HepG2 (cell line): ENCODE measurements at regions not wholly inside any gene's neighbourhood (a gene's known extent, or its start where the extent isn't known, plus 50 kb on each side); places are given as distances from the start of the nearest gene placed in this dataset.

Source experiments
- ATAC-seq: fragments of 200-7000 bp; cut with Tn5 transposase; 3 replicates; pipeline ENCODE4 v1.9.1; 2020; ENCODE audit warnings: mild to moderate bottlenecking, moderate library complexity
- BruUV-seq: library from RNA; stranded (reverse); fragments of 400-500 nt; replicated peaks from 2 replicates; lab custom pipeline; 2021; lab: Mats Ljungman, UMichigan
- CTCF ChIA-PET: fragments of 300-600 bp; formaldehyde crosslinking; extraction: SDS; loops from one replicate; lab custom pipeline; 2021; ENCODE audit warnings: low total read pairs, inconsistent platforms, low intra/inter-chr PET ratio; lab: Yijun Ruan, JAX
- POLR2A ChIA-PET: fragments of 350-600 bp; sonication (Branson Sonifier 250); formaldehyde crosslinking; loops from one replicate; lab custom pipeline; 2020; ENCODE audit warnings: antibody characterized with exemption, inconsistent platforms; lab: Yijun Ruan, JAX
- DNase-seq: peaks from one replicate; pipeline ENCODE4 v3.0.0-alpha.2; 2015; ENCODE audit warnings: low spot score
- FAIRE-seq: peaks from 3 replicates; lab custom pipeline; 2011; peaks lifted over from hg19 to GRCh38; lab: Jason Lieb, UNC
- H2AFZ ChIP-seq: one replicate; pipeline ENCODE4 v1.6.1; 2011; ENCODE audit warnings: low read length, inconsistent platforms
- H3K27ac ChIP-seq: fragments of 300-600 bp; 3 replicates; pipeline ENCODE4 v1.8.0; 2011; ENCODE audit warnings: mixed run types, mild to moderate bottlenecking, mixed read lengths, low read length, inconsistent platforms; ENCODE audit not compliant: insufficient read depth; ENCODE audit errors: extremely low read length
- H3K27me3 ChIP-seq, 2 experiments: fragments of 200-600 bp in 1 of 2; 2 replicates in 1 of 2; 3 replicates in 1 of 2; pipeline versions ENCODE4 v1.6.0 to v1.8.0; 2011; ENCODE audit warnings: low read length in 2 of 2, mild to moderate bottlenecking in 2 of 2, moderate library complexity in 2 of 2, inconsistent platforms in 1 of 2; ENCODE audit not compliant: insufficient read depth in 2 of 2, control insufficient read depth in 1 of 2
- H3K36me3 ChIP-seq, 2 experiments: fragments of 200-600 bp in 1 of 2; replicated peaks in 1 of 2; 2 replicates in 1 of 2; 3 replicates in 1 of 2; pipeline versions ENCODE4 v1.5.1 to v1.8.0; 2011; ENCODE audit warnings: low read length in 2 of 2, inconsistent platforms in 1 of 2; ENCODE audit not compliant: insufficient read depth in 2 of 2, control insufficient read depth in 1 of 2
- H3K4me1 ChIP-seq: 2 replicates; pipeline ENCODE4 v1.5.1; 2012; ENCODE audit warnings: low read length, inconsistent platforms; ENCODE audit not compliant: insufficient read depth
- H3K4me2 ChIP-seq: 2 replicates; pipeline ENCODE4 v1.6.0; 2011; ENCODE audit warnings: low read depth, low read length, inconsistent platforms
- H3K4me3 ChIP-seq, 3 experiments: fragments of 200-600 bp in 1 of 3; sonication (generic), shearing (Covaris generic) in 1 of 3; replicated peaks in 1 of 3; 2 replicates each; pipeline ENCODE4 v1.5.1; 2011 to 2016; ENCODE audit warnings: low read length in 3 of 3, inconsistent platforms in 2 of 3, low read depth in 2 of 3, mild to moderate bottlenecking in 2 of 3, control low read depth in 1 of 3, mixed read lengths in 1 of 3; ENCODE audit not compliant: insufficient read depth in 1 of 3
- H3K79me2 ChIP-seq: one replicate; pipeline ENCODE4 v1.6.1; 2011; ENCODE audit warnings: low read length, inconsistent platforms; ENCODE audit not compliant: insufficient read depth
- H3K9ac ChIP-seq: 2 replicates; pipeline ENCODE4 v1.6.0; 2011; ENCODE audit warnings: mild to moderate bottlenecking, low read depth, low read length, inconsistent platforms; ENCODE audit not compliant: insufficient read depth
- H3K9me3 ChIP-seq: 2 replicates; pipeline ENCODE4 v1.5.1; 2012; ENCODE audit warnings: mild to moderate bottlenecking, low read length
- H4K20me1 ChIP-seq: 2 replicates; pipeline ENCODE4 v1.6.0; 2011; ENCODE audit warnings: inconsistent platforms, mild to moderate bottlenecking, low read length, moderate library complexity; ENCODE audit not compliant: insufficient read depth
- CENPT ChIP-seq: sonication (generic); formaldehyde crosslinking; IDR thresholded peaks from 2 replicates; pipeline ENCODE4 v1.8.0; 2022; ENCODE audit warnings: low read depth, mild to moderate bottlenecking, moderate library complexity, missing genetic modification reagents
- MED8 ChIP-seq: sonication (generic); formaldehyde crosslinking; IDR thresholded peaks from 2 replicates; pipeline ENCODE4 v1.8.1; 2023; ENCODE audit warnings: mild to moderate bottlenecking, missing genetic modification reagents; ENCODE audit not compliant: insufficient replicate concordance
- PRDM15 ChIP-seq: sonication (generic); formaldehyde crosslinking; IDR thresholded peaks from 2 replicates; pipeline ENCODE4 v1.4.0; 2020; ENCODE audit warnings: missing genetic modification reagents
- REPIN1 ChIP-seq: sonication (generic); formaldehyde crosslinking; IDR thresholded peaks from 2 replicates; pipeline ENCODE4 v1.8.0; 2022; ENCODE audit warnings: missing genetic modification reagents, low read depth, mild to moderate bottlenecking, borderline replicate concordance
- RNF219 ChIP-seq: sonication (generic); formaldehyde crosslinking; IDR thresholded peaks from 2 replicates; pipeline ENCODE4 v1.5.0; 2020; ENCODE audit warnings: mild to moderate bottlenecking, missing genetic modification reagents
- RORA ChIP-seq: sonication (generic); formaldehyde crosslinking; IDR thresholded peaks from 2 replicates; pipeline ENCODE4 v1.5.0; 2020; ENCODE audit warnings: mild to moderate bottlenecking, missing genetic modification reagents, moderate library complexity
- TCF12 ChIP-seq, 2 experiments: fragments of 450-650 bp in 1 of 2; sonication (generic) in 1 of 2; formaldehyde crosslinking in 1 of 2; IDR thresholded peaks; 2 replicates each; pipeline versions ENCODE4 v1.6.1 to v1.8.0; 2017 to 2022; ENCODE audit warnings: antibody characterized with exemption in 1 of 2, mild to moderate bottlenecking in 1 of 2, missing genetic modification reagents in 1 of 2, moderate library complexity in 1 of 2
- TP53 ChIP-seq: sonication (generic); formaldehyde crosslinking; conservative IDR thresholded peaks from 2 replicates; pipeline ENCODE4 v1.4.0; 2020; ENCODE audit warnings: missing genetic modification reagents
- YEATS2 ChIP-seq: sonication (generic); formaldehyde crosslinking; IDR thresholded peaks from 2 replicates; pipeline ENCODE4 v1.4.0; 2020; ENCODE audit warnings: missing genetic modification reagents, borderline replicate concordance
- ZNF576 ChIP-seq: sonication (generic); formaldehyde crosslinking; IDR thresholded peaks from 2 replicates; pipeline ENCODE4 v1.4.0; 2020; ENCODE audit warnings: mild to moderate bottlenecking, missing genetic modification reagents
- WGBS: methylation state at CpG from one replicate; pipeline ENCODE4 v1.1.6; 2017; ENCODE audit warnings: low lambda C conversion rate; 5-methylcytosine and 5-hydroxymethylcytosine counted together
- in situ Hi-C: cut with HindIII; loops from 2 replicates; pipeline ENCODE4 v1.10.0; 2017; ENCODE audit warnings: low pct_unique_long_range_greater_than_20kb; ENCODE audit not compliant: extremely low pct_ligation_motif_present
- intact Hi-C: fragments of 100-400 bp; cut with micrococcal nuclease; formaldehyde crosslinking; loops from one replicate; pipeline ENCODE4 v1.10.0; 2022; ENCODE audit not compliant: unreplicated experiment

GRCh38 chr6:82611751-82612150 lies 248.1 kb downstream of the TPBG start:
- Histone ChIP-seq H3K9me3 (no peaks in the 10 kb centered on the region), H3K79me2 (no peaks in the 10 kb centered on the region), H3K36me3 (no peaks in the 10 kb centered on the region), H3K4me2 (no peak overlapping the region), H3K9ac (no peak overlapping the region), H4K20me1 (no peaks in the 10 kb centered on the region), H3K27me3 (no peaks in the 10 kb centered on the region), H2AFZ (no peak overlapping the region), H3K4me3 (no peak overlapping the region), H3K27ac (no peak overlapping the region), H3K4me1 (no peaks in the 10 kb centered on the region)
- intact Hi-C loops, result no loop called here
- WGBS, result 0% methylated on average over 1 of the region's 1 CpG
- ChIA-PET CTCF (no interaction called here), POLR2A (no interaction called here)
- no peak for DNase-seq
- in situ Hi-C loops, result no loop called here
- TF ChIP-seq MED8, result no peak
- no peak for TF ChIP-seq CENPT (CRISPR knock-in tag)
- no peak for TF ChIP-seq TP53
- no peak for TF ChIP-seq TCF12 (IDR thresholded peaks at IDR 0.05)
- TF ChIP-seq TCF12 (CRISPR knock-in tag; IDR thresholded peaks at IDR 0.05), result no peak
- TF ChIP-seq ZNF576 (CRISPR knock-in tag), result no peak
- no peak for TF ChIP-seq PRDM15 (CRISPR knock-in tag)
- TF ChIP-seq YEATS2, result no peak
- TF ChIP-seq RORA (CRISPR knock-in tag), result no peak
- TF ChIP-seq RNF219 (CRISPR knock-in tag), result no peak
- TF ChIP-seq REPIN1, result no peak
- FAIRE-seq, result no peak
- ATAC-seq, result no peak
- no TSS peak for BruUV-seq
